MCF 10A (cell line): ENCODE measurements at regions not wholly inside any gene's neighbourhood (a gene's known extent, or its start where the extent isn't known, plus 50 kb on each side); places are given as distances from the start of the nearest gene placed in this dataset.

Experiments
- BruUV-seq: library from RNA; stranded (reverse); fragments of 400-500 nt; replicated peaks from 2 replicates; lab custom pipeline; 2021; lab: Mats Ljungman, UMichigan
- CTCF ChIA-PET: fragments of 300-600 bp; sonication (Branson Sonifier 250); formaldehyde crosslinking; extraction: SDS; loops from one replicate; lab custom pipeline; 2021; ENCODE audit warnings: antibody characterized with exemption, inconsistent platforms; lab: Yijun Ruan, JAX
- POLR2A ChIA-PET: fragments of 300-600, 350-650 bp; sonication (Branson Sonifier 250); formaldehyde crosslinking; extraction: SDS; loops from one replicate; lab custom pipeline; 2020; ENCODE audit warnings: antibody characterized with exemption, inconsistent platforms; lab: Yijun Ruan, JAX
- DNase-seq: peaks from one replicate; pipeline ENCODE4 v3.0.0-alpha.2; 2018; ENCODE audit not compliant: unreplicated experiment
- H3K27ac Mint-ChIP-seq: one replicate; pipeline ENCODE4 v1.8.0; 2022; ENCODE audit warnings: mild to moderate bottlenecking, low read depth, mixed read lengths; ENCODE audit not compliant: unreplicated experiment
- H3K27me3 Mint-ChIP-seq: one replicate; pipeline ENCODE4 v1.8.0; 2022; ENCODE audit warnings: mixed read lengths; ENCODE audit not compliant: insufficient read depth, unreplicated experiment
- H3K36me3 Mint-ChIP-seq: one replicate; pipeline ENCODE4 v1.8.0; 2022; ENCODE audit warnings: mild to moderate bottlenecking, moderate library complexity, mixed read lengths; ENCODE audit not compliant: insufficient read depth, unreplicated experiment
- H3K4me1 Mint-ChIP-seq: one replicate; pipeline ENCODE4 v1.8.0; 2022; ENCODE audit warnings: mixed read lengths; ENCODE audit not compliant: insufficient read depth, unreplicated experiment
- H3K4me3 Mint-ChIP-seq: one replicate; pipeline ENCODE4 v1.8.0; 2022; ENCODE audit warnings: mild to moderate bottlenecking, moderate library complexity, mixed read lengths; ENCODE audit not compliant: unreplicated experiment
- H3K9me3 Mint-ChIP-seq: one replicate; pipeline ENCODE4 v1.8.0; 2022; ENCODE audit warnings: mixed read lengths; ENCODE audit not compliant: unreplicated experiment
- intact Hi-C: fragments of 100-400 bp; cut with micrococcal nuclease; formaldehyde crosslinking; loops from 2 replicates; pipeline ENCODE4 v1.14.1; 2022
- TF ChIP-seq, protein P1 (sequence below): fragments of 200-600 bp; IDR thresholded peaks from one replicate; pipeline ENCODE4 v1.8.0; 2022; ENCODE audit warnings: antibody characterized with exemption, mild to moderate bottlenecking; ENCODE audit not compliant: unreplicated experiment

DNA sequence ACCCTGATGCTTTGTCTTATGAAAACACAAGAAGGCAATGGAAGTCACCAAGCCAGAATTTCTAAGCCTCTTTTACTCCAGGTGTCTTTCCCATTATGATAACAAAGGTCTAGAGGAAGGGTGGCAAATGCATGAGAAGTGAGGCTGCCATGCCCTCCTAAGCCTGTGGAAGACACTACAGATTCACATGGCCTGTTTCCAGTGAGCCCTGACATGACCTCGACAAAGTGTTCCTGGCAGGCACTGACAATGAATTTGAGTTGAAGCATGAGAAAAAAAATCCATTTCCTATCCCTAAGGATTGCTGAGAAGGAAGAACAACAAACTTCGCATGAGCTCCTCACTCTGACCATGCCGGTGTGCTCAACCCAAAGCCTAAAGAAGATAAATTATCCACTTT is 268.0 kb downstream of the HTR7 start:
- POLR2A ChIA-PET: interaction anchor here (0.5 to 1.2 kb wide), 2 partner anchors 415 to 1598 kb away, joined by 3 to 4 read pairs; no protein-coding TSS in a partner anchor
- H3K4me3 Mint-ChIP-seq: no peak overlapping the region
- peaks cover 7% of the 10 kb centered on the region for H3K4me1 Mint-ChIP-seq
- no peaks in the 10 kb centered on the region for H3K36me3 Mint-ChIP-seq
- CTCF ChIA-PET: interaction anchor here (1.0 to 1.4 kb wide), 4 partner anchors 24 to 441 kb away, joined by 3 to 7 read pairs (median 4); no protein-coding TSS in a partner anchor
- H3K27me3 Mint-ChIP-seq: no peaks in the 10 kb centered on the region
- TF ChIP-seq, protein P1, sequence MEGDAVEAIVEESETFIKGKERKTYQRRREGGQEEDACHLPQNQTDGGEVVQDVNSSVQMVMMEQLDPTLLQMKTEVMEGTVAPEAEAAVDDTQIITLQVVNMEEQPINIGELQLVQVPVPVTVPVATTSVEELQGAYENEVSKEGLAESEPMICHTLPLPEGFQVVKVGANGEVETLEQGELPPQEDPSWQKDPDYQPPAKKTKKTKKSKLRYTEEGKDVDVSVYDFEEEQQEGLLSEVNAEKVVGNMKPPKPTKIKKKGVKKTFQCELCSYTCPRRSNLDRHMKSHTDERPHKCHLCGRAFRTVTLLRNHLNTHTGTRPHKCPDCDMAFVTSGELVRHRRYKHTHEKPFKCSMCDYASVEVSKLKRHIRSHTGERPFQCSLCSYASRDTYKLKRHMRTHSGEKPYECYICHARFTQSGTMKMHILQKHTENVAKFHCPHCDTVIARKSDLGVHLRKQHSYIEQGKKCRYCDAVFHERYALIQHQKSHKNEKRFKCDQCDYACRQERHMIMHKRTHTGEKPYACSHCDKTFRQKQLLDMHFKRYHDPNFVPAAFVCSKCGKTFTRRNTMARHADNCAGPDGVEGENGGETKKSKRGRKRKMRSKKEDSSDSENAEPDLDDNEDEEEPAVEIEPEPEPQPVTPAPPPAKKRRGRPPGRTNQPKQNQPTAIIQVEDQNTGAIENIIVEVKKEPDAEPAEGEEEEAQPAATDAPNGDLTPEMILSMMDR: no peak
- no TSS peak for BruUV-seq
- H3K27ac Mint-ChIP-seq: no peak overlapping the region
- intact Hi-C loops: loop anchor here (5.0 to 10.0 kb wide), 3 partner anchors 155 to 1163 kb away; no protein-coding TSS in a partner anchor
- no peaks in the 10 kb centered on the region for H3K9me3 Mint-ChIP-seq
- DNase-seq: no peak

GRCh38 chr10:90591629-90592028 is 266.2 kb downstream of the HTR7 start:
- peaks cover 7% of the 10 kb centered on the region for H3K4me1 Mint-ChIP-seq
- POLR2A ChIA-PET: interaction anchor here (0.7 to 3.2 kb wide), 3 partner anchors 104 to 443 kb away, joined by 3 to 11 read pairs (median 3); no protein-coding TSS in a partner anchor
- TF ChIP-seq, protein P1: no peak
- H3K27ac Mint-ChIP-seq: no peak overlapping the region
- no peaks in the 10 kb centered on the region for H3K27me3 Mint-ChIP-seq
- no peaks in the 10 kb centered on the region for H3K9me3 Mint-ChIP-seq
- no peak overlapping the region for H3K4me3 Mint-ChIP-seq
- H3K36me3 Mint-ChIP-seq: no peaks in the 10 kb centered on the region
- CTCF ChIA-PET: interaction anchor here (0.8 to 2.2 kb wide), 7 partner anchors 12 to 798 kb away, joined by 3 to 10 read pairs (median 4); no protein-coding TSS in a partner anchor
- DNase-seq: no peak
- intact Hi-C loops: loop anchor here (2.0 to 10.0 kb wide), 5 partner anchors 157 to 1164 kb away; no protein-coding TSS in a partner anchor
- BruUV-seq: no TSS peak

DNA sequence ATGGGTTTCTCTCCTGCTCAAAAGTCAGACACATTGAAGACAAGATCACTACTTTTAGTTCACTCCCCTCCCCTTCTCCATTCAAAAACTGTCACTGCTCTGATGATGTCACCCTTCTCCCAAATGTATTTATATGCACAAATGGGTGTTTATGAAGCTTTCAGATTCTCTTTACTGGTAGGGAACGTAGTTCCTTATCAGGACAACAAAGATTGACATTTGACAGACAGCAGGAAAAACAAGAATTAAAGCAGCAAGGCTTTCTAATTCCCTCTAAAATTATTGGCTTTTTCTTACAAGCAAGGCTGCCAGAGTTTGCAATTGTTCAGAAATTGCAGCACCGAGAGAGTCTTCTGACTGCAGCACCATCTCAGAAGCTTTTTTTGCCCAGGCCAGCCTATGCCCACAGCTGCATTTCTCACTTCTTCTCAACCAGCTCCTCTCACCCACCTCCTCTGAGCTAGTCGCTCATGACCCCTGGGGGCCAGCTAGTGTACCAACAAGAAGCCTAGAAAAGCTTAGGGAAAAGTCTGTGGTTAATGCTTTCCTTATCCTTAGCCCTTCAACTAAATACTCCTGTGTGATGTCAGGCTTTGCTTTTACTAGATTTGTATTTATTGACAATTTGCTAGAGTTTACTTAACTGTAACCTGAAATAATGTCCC is 265.1 kb downstream of the HTR7 start:
- Mint-ChIP-seq H3K4me1 (no peaks in the 10 kb centered on the region), H3K27me3 (no peaks in the 10 kb centered on the region), H3K27ac (no peak overlapping the region), H3K4me3 (no peak overlapping the region), H3K9me3 (no peaks in the 10 kb centered on the region), H3K36me3 (no peaks in the 10 kb centered on the region)
- BruUV-seq: no TSS peak
- intact Hi-C loops: loop anchor here (1.0 to 10.0 kb wide), 8 partner anchors 158 to 1165 kb away; no protein-coding TSS in a partner anchor
- POLR2A ChIA-PET: interaction anchor here (0.6 to 3.2 kb wide), 3 partner anchors 8 to 445 kb away, joined by 3 to 11 read pairs (median 4); no protein-coding TSS in a partner anchor
- CTCF ChIA-PET: interaction anchor here (0.5 to 2.3 kb wide), 20 partner anchors 11 to 800 kb away, joined by 3 to 10 read pairs (median 4); no protein-coding TSS in a partner anchor
- DNase-seq: peak; percentile 76
- TF ChIP-seq, protein P1: peak; percentile 62

DNA sequence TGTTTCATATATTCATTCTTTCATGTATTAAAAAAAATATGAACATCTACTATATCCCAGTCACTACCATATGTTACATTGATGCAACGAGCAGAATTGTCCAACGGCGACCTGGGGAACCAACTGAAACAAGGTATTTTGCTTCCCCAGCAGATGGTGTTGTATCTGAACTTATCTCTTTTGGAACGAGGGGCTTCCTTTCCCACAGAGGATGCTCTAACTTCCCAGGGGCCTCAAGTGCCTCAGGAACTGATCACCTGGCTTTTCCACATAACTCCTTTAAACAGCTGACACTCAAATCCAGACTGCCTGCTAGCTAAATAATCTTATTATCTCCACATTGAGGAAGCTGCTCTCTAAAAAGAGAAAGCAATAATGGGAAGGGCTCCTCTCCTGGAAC is 259.3 kb downstream of the HTR7 start:
- H3K4me1 Mint-ChIP-seq: peaks cover 12% of the 10 kb centered on the region
- H3K9me3 Mint-ChIP-seq: peaks cover 7% of the 10 kb centered on the region
- intact Hi-C loops: loop anchor here (10.0 kb wide), 2 partner anchors 164 to 266 kb away; no protein-coding TSS in a partner anchor
- POLR2A ChIA-PET: interaction anchor here (0.7 to 1.3 kb wide), 2 partner anchors 13 to 17 kb away, joined by 3 to 4 read pairs; no protein-coding TSS in a partner anchor
- H3K27ac Mint-ChIP-seq: no peak overlapping the region
- no peaks in the 10 kb centered on the region for H3K36me3 Mint-ChIP-seq
- DNase-seq: no peak
- TF ChIP-seq, protein P1: no peak
- H3K27me3 Mint-ChIP-seq: no peaks in the 10 kb centered on the region
- CTCF ChIA-PET: interaction anchor here (0.7 kb wide), 1 partner anchor 61 kb away, joined by 3 read pairs; no protein-coding TSS in a partner anchor
- no TSS peak for BruUV-seq
- no peak overlapping the region for H3K4me3 Mint-ChIP-seq
